A549 (cell line): ENCODE measurements at regions not wholly inside any gene's neighbourhood (a gene's known extent, or its start where the extent isn't known, plus 50 kb on each side); places are given as distances from the start of the nearest gene placed in this dataset.
"Not testable (repeated sequence)": the region's sequence is repeated elsewhere in the genome, so short reads cannot be mapped to it uniquely, and the experiment has no call there.

ENCODE experiments used
- ATAC-seq, 2 experiments: fragments of 200-7000 bp in 1 of 2; fragments of >200 bp in 1 of 2; cut with Nextera tagmentation in 1 of 2; cut with Tn5 transposase in 1 of 2; 3 replicates each; pipeline versions ENCODE4 v1.8.0 to v1.9.1; 2018 to 2020; ENCODE audit warnings: mild to moderate bottlenecking in 1 of 2, moderate library complexity in 1 of 2
- CTCF ChIA-PET: fragments of 300-600 bp; sonication (Branson Sonifier 250); formaldehyde crosslinking; extraction: SDS; loops from one replicate; lab custom pipeline; 2021; ENCODE audit warnings: antibody characterized with exemption, inconsistent platforms; lab: Yijun Ruan, JAX
- POLR2A ChIA-PET: fragments of 350-600 bp; formaldehyde crosslinking; extraction: SDS; loops from one replicate; lab custom pipeline; 2021; ENCODE audit warnings: antibody characterized with exemption, inconsistent platforms; lab: Yijun Ruan, JAX
- DNase-seq, 2 experiments: peaks; one replicate each; pipeline versions ENCODE4 v3.0.0 to v3.0.0-alpha.2; 2011 to 2016; ENCODE audit warnings: low read depth in 1 of 2, low spot score in 1 of 2
- FAIRE-seq: peaks from 2 replicates; lab custom pipeline; 2011; peaks lifted over from hg19 to GRCh38; lab: Jason Lieb, UNC
- H3K27ac ChIP-seq, 2 experiments: fragments of >200 bp; sonication (Bioruptor Twin); formaldehyde crosslinking; 3 replicates each; pipeline ENCODE4 v1.5.1; 2016 to 2017
- H3K4me1 ChIP-seq: fragments of >200 bp; sonication (Bioruptor Twin); formaldehyde crosslinking; 3 replicates; pipeline ENCODE4 v1.6.1; 2016
- H3K4me2 ChIP-seq: fragments of >200 bp; sonication (Bioruptor Twin); formaldehyde crosslinking; 3 replicates; pipeline ENCODE4 v1.6.1; 2016
- H3K4me3 ChIP-seq: fragments of >200 bp; sonication (Bioruptor Twin); formaldehyde crosslinking; 3 replicates; pipeline ENCODE4 v1.5.1; 2016
- H3K9me3 ChIP-seq: fragments of >200 bp; sonication (Bioruptor Twin); formaldehyde crosslinking; 3 replicates; pipeline ENCODE4 v1.6.1; 2016
- WGBS: methylation state at CpG from one replicate; pipeline ENCODE4 v1.1.6; 2017; ENCODE audit errors: missing lambda C conversion rate; 5-methylcytosine and 5-hydroxymethylcytosine counted together
- small RNA-seq, 6 experiments: library from RNA; depleted of rRNA; stranded (forward); fragments of <200 nt; gene quantifications; one replicate each; pipeline ENCODE3, GENCODE V24; 2012

- not testable (repeated sequence) for ATAC-seq, DNase-seq
- CTCF ChIA-PET = interaction anchor here (1.2 to 3.7 kb wide), 2 partner anchors 18 to 24 kb away, joined by 3 to 11 read pairs; no protein-coding TSS in a partner anchor
Observed at GRCh38 chr15:84547150-84547549, 53.7 kb upstream of the ZSCAN2 start.

GRCh38 chr15:84550503-84550902 is 50.3 kb upstream of the ZSCAN2 start:
- H3K4me3 ChIP-seq, DNase-seq, ATAC-seq, H3K4me2 ChIP-seq, CTCF ChIA-PET, H3K4me1 ChIP-seq, H3K27ac ChIP-seq, FAIRE-seq, POLR2A ChIA-PET: not testable (repeated sequence)
- H3K9me3 ChIP-seq = peaks cover 11% of the 10 kb centered on the region
- 94% methylated on average over 5 of the region's 5 CpGs for WGBS

More at GRCh38 chr15:84547150-84547549, 53.7 kb upstream of the ZSCAN2 start:
- H3K4me2 ChIP-seq, POLR2A ChIA-PET, H3K27ac ChIP-seq, H3K4me3 ChIP-seq, FAIRE-seq, H3K4me1 ChIP-seq: not testable (repeated sequence)
- H3K9me3 ChIP-seq = peaks cover 11% of the 10 kb centered on the region
- 76% methylated on average over 2 of the region's 2 CpGs for WGBS

Small RNA genes lying in the stretch of these regions (small RNA-seq; reads per million reads assigned to genes)
- gene AC048382.3 (0 reads per million in 6 experiments), gene CSPG4P5 (0 reads per million in 6 experiments), gene RF00017 (0 reads per million in 6 experiments), gene RN7SL417P (0 reads per million in 6 experiments)
